Thoracic aorta (tissue), 2 donors: ENCODE measurements at regions not wholly inside any gene's neighbourhood (a gene's known extent, or its start where the extent isn't known, plus 50 kb on each side); places are given as distances from the start of the nearest gene placed in this dataset.
"Not testable (repeated sequence)": the region's sequence is repeated elsewhere in the genome, so short reads cannot be mapped to it uniquely, and the experiment has no call there.

Experiments
- ATAC-seq: fragments of 150-250 bp; one replicate; pipeline ENCODE4 v1.8.0; 2017; ENCODE audit warnings: low read depth; ENCODE audit not compliant: insufficient number of reproducible peaks, low FRiP score
- DNase-seq: peaks from one replicate; pipeline ENCODE4 v3.0.0-alpha.2; 2020; ENCODE audit warnings: low spot score
- H3K27ac ChIP-seq, 2 donors: fragments of 200-600 bp; sonication (generic); 1 replicate in 1 of 2; 2 replicates in 1 of 2; pipeline ENCODE4 v1.5.1; 2016; ENCODE audit warnings: mild to moderate bottlenecking in 2 of 2, moderate library complexity in 2 of 2
- H3K27me3 ChIP-seq: fragments of 200-600 bp; sonication (generic); replicated peaks from 2 replicates; pipeline ENCODE4 v1.6.0; 2016; ENCODE audit warnings: mild to moderate bottlenecking; ENCODE audit not compliant: insufficient read depth
- H3K36me3 ChIP-seq: fragments of 200-600 bp; sonication (generic); one replicate; pipeline ENCODE4 v1.5.1; 2016
- H3K4me1 ChIP-seq, 2 donors: fragments of 200-600 bp; sonication (generic); 1 replicate in 1 of 2; 2 replicates in 1 of 2; pipeline versions ENCODE4 v1.5.1 to v1.6.0; 2016; ENCODE audit warnings: low read depth in 2 of 2, mild to moderate bottlenecking in 1 of 2; ENCODE audit not compliant: control insufficient read depth in 1 of 2
- H3K4me3 ChIP-seq: fragments of 200-600 bp; sonication (generic); 2 replicates; pipeline ENCODE4 v1.5.1; 2016; ENCODE audit warnings: mild to moderate bottlenecking
- H3K9me3 ChIP-seq: fragments of 200-600 bp; sonication (generic); 2 replicates; pipeline ENCODE4 v1.5.1; 2016
- TF ChIP-seq, protein P1 (sequence below): fragments of 200-600 bp; sonication (generic); IDR thresholded peaks from one replicate; pipeline ENCODE4 v1.5.1; 2019; ENCODE audit warnings: antibody characterized with exemption

DNA sequence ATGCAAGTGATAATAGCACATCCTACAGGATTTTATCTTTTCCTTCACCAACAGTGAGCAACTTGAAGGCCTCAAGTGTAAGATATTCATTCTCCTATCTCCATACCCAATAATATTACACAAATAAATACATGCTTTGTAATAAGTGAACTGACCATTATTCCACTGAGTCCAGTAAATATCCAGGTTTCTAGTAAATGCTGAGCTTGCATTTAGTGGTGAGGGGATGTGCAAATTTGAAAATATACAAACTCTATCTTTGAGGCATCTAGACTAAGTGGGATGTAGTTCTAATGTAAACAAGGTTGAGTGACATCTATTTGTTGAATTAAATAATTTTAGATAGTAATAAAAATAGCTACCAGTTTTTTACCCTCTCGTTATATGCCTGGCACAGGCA lies 587.6 kb upstream of the IL12A start:
- Histone ChIP-seq H3K4me3 (no peak overlapping the region), H3K9me3 (no peaks in the 10 kb centered on the region), H3K4me1 (no peaks in the 10 kb centered on the region), H3K27ac (no peak overlapping the region), H3K27me3 (no peaks in the 10 kb centered on the region), H3K36me3 (no peaks in the 10 kb centered on the region)
- DNase-seq = no peak
- no peak for ATAC-seq
- TF ChIP-seq, protein P1, sequence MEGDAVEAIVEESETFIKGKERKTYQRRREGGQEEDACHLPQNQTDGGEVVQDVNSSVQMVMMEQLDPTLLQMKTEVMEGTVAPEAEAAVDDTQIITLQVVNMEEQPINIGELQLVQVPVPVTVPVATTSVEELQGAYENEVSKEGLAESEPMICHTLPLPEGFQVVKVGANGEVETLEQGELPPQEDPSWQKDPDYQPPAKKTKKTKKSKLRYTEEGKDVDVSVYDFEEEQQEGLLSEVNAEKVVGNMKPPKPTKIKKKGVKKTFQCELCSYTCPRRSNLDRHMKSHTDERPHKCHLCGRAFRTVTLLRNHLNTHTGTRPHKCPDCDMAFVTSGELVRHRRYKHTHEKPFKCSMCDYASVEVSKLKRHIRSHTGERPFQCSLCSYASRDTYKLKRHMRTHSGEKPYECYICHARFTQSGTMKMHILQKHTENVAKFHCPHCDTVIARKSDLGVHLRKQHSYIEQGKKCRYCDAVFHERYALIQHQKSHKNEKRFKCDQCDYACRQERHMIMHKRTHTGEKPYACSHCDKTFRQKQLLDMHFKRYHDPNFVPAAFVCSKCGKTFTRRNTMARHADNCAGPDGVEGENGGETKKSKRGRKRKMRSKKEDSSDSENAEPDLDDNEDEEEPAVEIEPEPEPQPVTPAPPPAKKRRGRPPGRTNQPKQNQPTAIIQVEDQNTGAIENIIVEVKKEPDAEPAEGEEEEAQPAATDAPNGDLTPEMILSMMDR = no peak

- DNase-seq, H3K27me3 ChIP-seq, H3K27ac ChIP-seq, H3K36me3 ChIP-seq, H3K4me1 ChIP-seq, H3K4me3 ChIP-seq, ATAC-seq, H3K9me3 ChIP-seq: not testable (repeated sequence)
Observed at GRCh38 chr3:159409711-159410110, 578.9 kb upstream of the IL12A start.

- Histone ChIP-seq H3K36me3 (no peaks in the 10 kb centered on the region), H3K4me1 (no peaks in the 10 kb centered on the region), H3K9me3 (no peaks in the 10 kb centered on the region), H3K27ac (no peak overlapping the region), H3K27me3 (no peaks in the 10 kb centered on the region), H3K4me3 (no peak overlapping the region)
- DNase-seq (no peak), ATAC-seq (no peak)
- TF ChIP-seq, protein P1 = no peak
Observed at GRCh38 chr3:159413319-159413718, 575.3 kb upstream of the IL12A start.

DNA sequence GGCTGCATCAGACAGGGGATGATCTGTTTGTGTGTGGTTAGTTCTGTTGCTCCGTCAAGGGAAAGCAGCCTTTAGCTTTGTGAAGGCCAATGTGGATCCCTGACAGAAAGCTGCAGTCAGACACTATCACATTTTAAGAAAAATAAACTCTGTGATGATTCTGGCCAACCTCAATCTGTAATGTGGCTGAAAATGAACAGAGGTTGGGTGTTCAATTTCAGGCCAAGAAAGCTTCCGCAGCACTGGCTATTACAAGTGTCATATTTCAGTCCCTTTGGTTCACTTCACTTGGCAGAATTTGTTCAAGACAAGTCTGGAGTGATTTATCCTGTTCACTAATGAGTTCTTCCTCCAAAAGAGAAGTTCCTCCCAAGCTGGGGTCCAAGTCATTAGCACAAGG lies 571.8 kb upstream of the IL12A start:
- no peak for ATAC-seq
- no peak for DNase-seq
- H3K9me3 ChIP-seq = no peaks in the 10 kb centered on the region
- no peak overlapping the region for H3K27ac ChIP-seq
- H3K4me1 ChIP-seq = no peaks in the 10 kb centered on the region
- no peaks in the 10 kb centered on the region for H3K27me3 ChIP-seq
- TF ChIP-seq, protein P1 = no peak
- H3K4me3 ChIP-seq = no peak overlapping the region
- H3K36me3 ChIP-seq = no peaks in the 10 kb centered on the region

GRCh38 chr3:159417761-159418160 lies 570.9 kb upstream of the IL12A start:
- TF ChIP-seq, protein P1 = no peak

More at GRCh38 chr3:159417761-159418160, 570.9 kb upstream of the IL12A start:
- Histone ChIP-seq H3K9me3 (no peaks in the 10 kb centered on the region), H3K27ac (no peak overlapping the region), H3K4me1 (no peaks in the 10 kb centered on the region), H3K27me3 (no peaks in the 10 kb centered on the region), H3K36me3 (no peaks in the 10 kb centered on the region), H3K4me3 (no peak overlapping the region)
- DNase-seq = no peak
- ATAC-seq = no peak
